Activated CD4-positive, alpha-beta T cell treated with anti-CD3 and anti-CD28 coated beads for 36 hours (primary cell): ENCODE measurements at regions not wholly inside any gene's neighbourhood (a gene's known extent, or its start where the extent isn't known, plus 50 kb on each side); places are given as distances from the start of the nearest gene placed in this dataset.

Experiments used
- ATAC-seq: fragments of 200-7000 bp; cut with Tn5 transposase; one replicate; pipeline ENCODE4 v1.10.0; 2021; ENCODE audit warnings: mild to moderate bottlenecking, moderate library complexity
- CTCF ChIA-PET: fragments of 350-600 bp; sonication (Branson Sonifier 250); formaldehyde crosslinking; loops from one replicate; lab custom pipeline; 2021; ENCODE audit warnings: antibody characterized with exemption; lab: Charles Lee
- POLR2A ChIA-PET: fragments of 350-600 bp; sonication (Branson Sonifier 250); formaldehyde crosslinking; loops from one replicate; lab custom pipeline; 2021; ENCODE audit warnings: antibody characterized with exemption, inconsistent platforms; lab: Charles Lee
- DNase-seq: peaks from one replicate; pipeline ENCODE4 v3.0.0-alpha.2; 2020
- H3K27ac Mint-ChIP-seq: one replicate; pipeline ENCODE4 v1.8.0; 2021; ENCODE audit warnings: mixed read lengths
- H3K27me3 Mint-ChIP-seq: one replicate; pipeline ENCODE4 v1.8.0; 2021; ENCODE audit warnings: mixed read lengths
- H3K36me3 Mint-ChIP-seq: one replicate; pipeline ENCODE4 v1.8.0; 2021; ENCODE audit warnings: low read depth, mixed read lengths
- H3K4me1 Mint-ChIP-seq: one replicate; pipeline ENCODE4 v1.8.0; 2021; ENCODE audit warnings: mixed read lengths
- H3K4me3 Mint-ChIP-seq: one replicate; pipeline ENCODE4 v1.8.0; 2021; ENCODE audit warnings: mild to moderate bottlenecking, moderate library complexity, mixed read lengths
- H3K9me3 Mint-ChIP-seq: one replicate; pipeline ENCODE4 v1.8.0; 2021; ENCODE audit warnings: low read depth, mixed read lengths
- intact Hi-C, 2 experiments: fragments of 100-400 bp; cut with DNase I in 1 of 2; cut with micrococcal nuclease in 1 of 2; formaldehyde crosslinking; loops; one replicate each; pipeline versions ENCODE4 v1.14.2 to v1.15.1; 2022 to 2024; cut with DNase I, micrococcal nuclease

DNA sequence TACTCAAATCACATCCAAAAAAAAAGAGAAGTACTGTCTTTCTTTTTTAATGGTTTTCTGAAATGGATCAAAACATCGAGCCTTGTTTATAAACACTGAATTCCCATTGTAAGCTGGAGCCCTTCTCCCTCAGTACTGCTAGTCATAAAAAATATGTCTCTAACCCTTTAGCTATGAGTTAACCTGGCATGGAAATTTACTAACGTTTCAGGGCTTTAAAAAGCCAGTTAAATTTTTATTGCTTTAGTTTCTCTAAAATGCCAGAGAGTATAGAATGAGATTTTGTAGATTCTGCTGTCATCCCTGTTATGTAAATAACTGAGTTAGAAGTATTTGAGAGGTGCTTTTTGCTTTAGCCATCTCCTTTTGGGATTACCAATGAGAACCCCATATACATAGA, 528.3 kb downstream of the EFNB2 start:
- H3K4me3 Mint-ChIP-seq = no peak overlapping the region
- no peak for DNase-seq
- ChIA-PET CTCF (no interaction called here), POLR2A (no interaction called here)
- ATAC-seq = no peak
- intact Hi-C loops = no loop called here
- H3K4me1 Mint-ChIP-seq = no peaks in the 10 kb centered on the region
- H3K36me3 Mint-ChIP-seq = no peaks in the 10 kb centered on the region
- H3K9me3 Mint-ChIP-seq = peaks cover 2% of the 10 kb centered on the region
- peaks cover 2% of the 10 kb centered on the region for H3K27me3 Mint-ChIP-seq
- no peak overlapping the region for H3K27ac Mint-ChIP-seq

- Mint-ChIP-seq H3K27ac (no peak overlapping the region), H3K4me1 (no peaks in the 10 kb centered on the region), H3K27me3 (peaks cover 1% of the 10 kb centered on the region), H3K9me3 (peaks cover 5% of the 10 kb centered on the region), H3K36me3 (no peaks in the 10 kb centered on the region), H3K4me3 (no peak overlapping the region)
- DNase-seq (no peak), ATAC-seq (no peak)
- CTCF ChIA-PET = no interaction called here
- POLR2A ChIA-PET = no interaction called here
- intact Hi-C loops = no loop called here
These were observed 531.8 kb downstream of the EFNB2 start for GRCh38 chr13:106003651-106004050.

GRCh38 chr13:106001443-106001842, 534.0 kb downstream of the EFNB2 start:
- no peak for DNase-seq
- CTCF ChIA-PET = no interaction called here
- H3K36me3 Mint-ChIP-seq = no peaks in the 10 kb centered on the region
- H3K9me3 Mint-ChIP-seq = peaks cover 5% of the 10 kb centered on the region
- POLR2A ChIA-PET = no interaction called here
- intact Hi-C loops = no loop called here
- H3K27me3 Mint-ChIP-seq = peaks cover 3% of the 10 kb centered on the region
- no peak for ATAC-seq
- no peak overlapping the region for H3K27ac Mint-ChIP-seq
- H3K4me1 Mint-ChIP-seq = no peaks in the 10 kb centered on the region
- H3K4me3 Mint-ChIP-seq = no peak overlapping the region

DNA sequence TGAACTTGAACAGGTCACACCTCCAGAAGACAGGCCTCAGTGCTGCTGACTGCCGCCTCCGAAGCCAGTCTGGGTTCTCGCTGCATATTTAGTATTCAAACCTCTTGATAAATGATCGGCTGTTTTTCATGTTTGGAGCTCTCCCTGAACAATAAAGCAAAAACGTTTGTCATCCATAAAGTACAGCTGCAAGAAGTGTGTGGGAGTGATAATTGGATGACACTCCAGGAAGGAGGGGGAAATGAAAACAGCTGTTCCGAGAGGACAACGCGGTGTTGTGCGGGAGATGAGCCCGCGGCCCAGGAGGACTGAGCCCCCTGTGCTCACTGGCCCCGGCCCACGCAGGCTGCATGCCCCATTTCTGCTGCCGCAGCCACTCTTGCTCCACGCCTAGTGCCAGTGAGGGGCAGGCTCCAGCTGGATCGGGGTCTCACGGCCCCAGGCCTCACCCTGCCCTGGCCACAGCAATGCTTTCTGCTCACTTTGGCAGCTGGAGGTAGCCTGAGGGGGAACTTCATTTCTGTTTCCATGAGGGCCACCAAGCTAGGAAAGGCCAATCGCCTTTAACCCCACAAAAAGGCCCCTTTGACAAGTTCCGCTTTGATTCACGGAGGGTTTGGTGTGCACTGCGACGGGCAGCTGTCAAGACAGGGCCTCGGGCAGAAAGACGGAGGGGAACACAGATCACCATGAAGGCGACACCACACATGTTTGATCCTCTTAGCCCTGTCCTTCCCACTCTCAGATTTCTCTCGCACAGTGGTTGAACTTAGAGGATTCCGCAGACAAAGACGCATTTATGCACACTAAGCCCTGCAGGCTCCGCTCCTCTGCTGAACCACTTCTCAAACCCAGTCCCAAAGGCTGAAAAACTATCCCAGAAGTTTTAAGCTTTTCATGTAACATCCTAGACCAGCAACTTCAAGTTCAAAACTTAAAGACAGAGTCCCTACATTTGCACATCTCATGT, 537.6 kb downstream of the EFNB2 start:
- Mint-ChIP-seq H3K4me3 (no peak overlapping the region), H3K36me3 (no peaks in the 10 kb centered on the region), H3K27me3 (peaks cover 4% of the 10 kb centered on the region), H3K4me1 (no peaks in the 10 kb centered on the region), H3K27ac (no peak overlapping the region), H3K9me3 (peaks cover 5% of the 10 kb centered on the region)
- no peak for ATAC-seq
- no peak for DNase-seq
- intact Hi-C loops = no loop called here
- POLR2A ChIA-PET = no interaction called here
- CTCF ChIA-PET = no interaction called here

GRCh38 chr13:105996391-105997025, 539.0 kb downstream of the EFNB2 start:
- H3K36me3 Mint-ChIP-seq = no peaks in the 10 kb centered on the region
- intact Hi-C loops = no loop called here
- H3K4me3 Mint-ChIP-seq = no peak overlapping the region
- POLR2A ChIA-PET = no interaction called here
- H3K27ac Mint-ChIP-seq = no peak overlapping the region
- DNase-seq = no peak
- H3K27me3 Mint-ChIP-seq = peaks cover 4% of the 10 kb centered on the region
- H3K4me1 Mint-ChIP-seq = no peaks in the 10 kb centered on the region
- H3K9me3 Mint-ChIP-seq = peaks cover 5% of the 10 kb centered on the region
- no peak for ATAC-seq
- CTCF ChIA-PET = no interaction called here

DNA sequence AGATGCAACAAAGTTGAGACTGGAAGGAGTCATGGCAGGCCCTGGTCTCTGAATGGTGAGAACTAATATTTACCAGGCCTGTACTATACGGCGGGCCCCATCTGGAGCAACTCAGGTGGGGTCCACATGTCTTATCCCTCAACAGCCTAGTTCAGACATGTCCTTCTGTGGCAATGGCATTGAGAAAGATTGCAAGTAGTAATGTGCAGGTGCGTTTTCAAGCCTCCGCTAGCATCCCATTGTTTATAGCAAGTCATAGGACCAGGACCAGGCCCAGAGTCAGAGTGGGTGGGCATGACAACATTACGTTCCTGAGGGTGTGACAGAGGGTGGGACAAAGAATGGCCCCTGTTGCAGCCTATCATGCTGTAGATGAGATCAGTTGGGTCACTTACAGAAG, 541.1 kb downstream of the EFNB2 start:
- intact Hi-C loops = no loop called here

DNA sequence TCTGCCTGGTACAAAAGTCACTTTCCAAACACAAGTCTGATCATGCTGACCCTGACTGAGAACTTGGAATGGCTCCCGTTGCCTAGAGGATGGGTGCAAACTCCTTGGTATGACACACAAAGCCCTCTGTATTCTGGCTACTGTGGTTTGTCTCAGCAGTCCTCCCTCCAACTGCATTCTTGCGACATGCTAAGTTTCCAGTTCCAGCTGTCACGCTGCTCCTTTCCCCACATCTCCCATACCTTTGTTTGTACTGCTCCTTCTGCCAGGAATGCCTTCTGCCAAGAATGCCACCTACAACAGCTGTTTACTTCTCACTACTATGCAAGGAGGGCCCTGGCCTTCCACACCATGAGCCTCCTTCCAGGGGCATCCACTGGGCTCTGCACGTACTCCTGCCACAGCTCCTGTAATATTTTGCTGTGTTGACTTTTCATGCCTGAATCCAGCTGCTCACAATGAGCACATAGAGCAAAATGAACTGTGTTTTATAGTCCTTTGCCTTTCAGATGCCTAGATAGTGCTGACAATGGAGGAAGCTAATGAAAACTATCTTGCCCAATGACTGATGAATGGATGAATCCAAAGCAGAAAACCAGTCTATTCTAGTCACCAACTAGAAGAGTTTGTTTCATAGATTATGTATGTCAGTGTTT, 543.7 kb downstream of the EFNB2 start:
- H3K36me3 Mint-ChIP-seq = no peaks in the 10 kb centered on the region
- no peak for DNase-seq
- ChIA-PET POLR2A (no interaction called here), CTCF (no interaction called here)
- H3K4me1 Mint-ChIP-seq = no peaks in the 10 kb centered on the region
- intact Hi-C loops = no loop called here
- H3K27me3 Mint-ChIP-seq = peaks cover 2% of the 10 kb centered on the region
- no peak overlapping the region for H3K27ac Mint-ChIP-seq
- ATAC-seq = no peak
- H3K9me3 Mint-ChIP-seq = no peaks in the 10 kb centered on the region
- no peak overlapping the region for H3K4me3 Mint-ChIP-seq

More for the DNA sequence above, 541.1 kb downstream of the EFNB2 start:
- H3K4me1 Mint-ChIP-seq = no peaks in the 10 kb centered on the region
- ATAC-seq (no peak), DNase-seq (no peak)
- H3K9me3 Mint-ChIP-seq = peaks cover 5% of the 10 kb centered on the region
- no peak overlapping the region for H3K4me3 Mint-ChIP-seq
- no peaks in the 10 kb centered on the region for H3K36me3 Mint-ChIP-seq
- peaks cover 4% of the 10 kb centered on the region for H3K27me3 Mint-ChIP-seq
- H3K27ac Mint-ChIP-seq = no peak overlapping the region
- ChIA-PET POLR2A (no interaction called here), CTCF (no interaction called here)

DNA sequence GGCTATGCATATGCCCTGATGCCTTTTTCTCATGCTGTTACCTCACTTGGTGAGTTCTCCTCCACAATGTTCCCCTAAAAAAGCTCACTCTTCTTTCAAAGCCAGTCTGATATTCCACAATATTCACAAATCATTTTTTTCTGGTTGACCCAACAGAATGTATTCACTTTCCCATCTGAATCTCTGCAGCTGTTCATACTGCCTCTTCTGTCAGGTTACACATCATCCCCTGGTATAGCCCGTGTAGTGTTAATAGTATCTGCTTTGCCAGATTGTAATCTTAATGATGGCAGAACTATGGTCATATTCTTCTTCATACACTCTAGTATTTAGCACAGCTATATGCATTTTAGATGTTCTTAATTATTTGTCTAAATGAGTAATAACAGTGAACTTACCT, 544.3 kb downstream of the EFNB2 start:
- no peaks in the 10 kb centered on the region for H3K9me3 Mint-ChIP-seq
- no peak overlapping the region for H3K4me3 Mint-ChIP-seq
- H3K27ac Mint-ChIP-seq = no peak overlapping the region
- H3K27me3 Mint-ChIP-seq = peaks cover 2% of the 10 kb centered on the region
- no peaks in the 10 kb centered on the region for H3K36me3 Mint-ChIP-seq
- no peaks in the 10 kb centered on the region for H3K4me1 Mint-ChIP-seq
- DNase-seq (no peak), ATAC-seq (no peak)
- intact Hi-C loops = no loop called here
- ChIA-PET CTCF (no interaction called here), POLR2A (no interaction called here)

DNA sequence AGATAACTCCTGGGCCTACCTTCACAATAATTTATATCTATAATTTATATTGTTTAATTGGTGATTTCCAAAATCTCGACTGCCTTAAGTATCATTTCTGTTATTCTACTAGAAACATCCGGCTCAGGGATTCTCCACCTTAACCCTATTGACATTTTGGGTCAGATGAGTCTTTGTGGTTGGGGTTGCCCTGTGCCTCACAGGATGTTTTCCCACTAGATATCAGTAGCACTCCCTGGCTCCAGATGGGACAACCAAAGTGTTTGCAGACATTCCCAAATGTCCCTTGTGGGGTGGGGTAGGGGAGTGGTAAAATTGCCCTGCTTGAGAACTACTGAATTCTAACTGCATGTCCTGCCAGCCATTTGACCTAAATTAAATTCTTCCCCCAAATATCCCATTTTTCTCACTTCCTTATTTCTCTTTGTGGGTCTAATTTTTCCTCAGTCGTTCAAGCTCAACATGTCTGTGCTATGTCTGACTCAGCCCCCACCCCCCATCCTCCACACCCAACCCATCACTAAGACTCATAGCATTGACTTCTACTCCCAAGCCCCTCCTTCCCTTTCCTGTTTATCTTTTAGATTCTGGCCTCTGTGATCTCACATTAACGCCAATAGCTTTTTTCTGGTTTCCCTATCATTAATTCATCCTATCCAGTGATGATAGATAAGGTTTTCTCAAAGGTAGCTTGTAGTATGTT, 545.1 kb downstream of the EFNB2 start:
- CTCF ChIA-PET = no interaction called here
- no peak for ATAC-seq
- Mint-ChIP-seq H3K27ac (no peak overlapping the region), H3K9me3 (no peaks in the 10 kb centered on the region), H3K4me3 (no peak overlapping the region), H3K27me3 (peaks cover 2% of the 10 kb centered on the region), H3K4me1 (no peaks in the 10 kb centered on the region), H3K36me3 (no peaks in the 10 kb centered on the region)
- no peak for DNase-seq
- POLR2A ChIA-PET = no interaction called here
- intact Hi-C loops = no loop called here

- Mint-ChIP-seq H3K27ac (no peak overlapping the region), H3K27me3 (no peaks in the 10 kb centered on the region), H3K4me3 (no peak overlapping the region), H3K9me3 (no peaks in the 10 kb centered on the region), H3K36me3 (no peaks in the 10 kb centered on the region), H3K4me1 (no peaks in the 10 kb centered on the region)
- intact Hi-C loops = no loop called here
- ChIA-PET CTCF (no interaction called here), POLR2A (no interaction called here)
- DNase-seq = no peak
- ATAC-seq = no peak
These were observed 550.8 kb downstream of the EFNB2 start for GRCh38 chr13:105984646-105985045.

GRCh38 chr13:105984236-105984635, 551.2 kb downstream of the EFNB2 start:
- DNase-seq (no peak), ATAC-seq (no peak)
- H3K4me1 Mint-ChIP-seq = no peaks in the 10 kb centered on the region
- no peak overlapping the region for H3K4me3 Mint-ChIP-seq
- POLR2A ChIA-PET = no interaction called here
- H3K27ac Mint-ChIP-seq = no peak overlapping the region
- H3K27me3 Mint-ChIP-seq = no peaks in the 10 kb centered on the region
- H3K9me3 Mint-ChIP-seq = no peaks in the 10 kb centered on the region
- CTCF ChIA-PET = no interaction called here
- no peaks in the 10 kb centered on the region for H3K36me3 Mint-ChIP-seq
- intact Hi-C loops = no loop called here
